ENCODE measurements at regions not wholly inside any gene's neighbourhood (a gene's known extent, or its start where the extent isn't known, plus 50 kb on each side); places are given as distances from the start of the nearest gene placed in this dataset.

- Histone ChIP-seq H3K4me3 (ENCODE audit: low read length) (no peak overlapping the region), H3K9me3 (ENCODE audit: insufficient read depth, low read length) (no peaks in the 10 kb centered on the region), H4K20me1 (ENCODE audit: insufficient read depth, low read length) (no peaks in the 10 kb centered on the region), H3K9ac (ENCODE audit: low read length) (no peak overlapping the region), H2AFZ (ENCODE audit: low read depth, low read length) (no peak overlapping the region), H3K27me3 (ENCODE audit: low read depth, low read length) (no peaks in the 10 kb centered on the region), H3K36me3 (replicated peaks; ENCODE audit: low read depth, low read length) (no peaks in the 10 kb centered on the region), H3K4me1 (ENCODE audit: low read length) (no peaks in the 10 kb centered on the region), H3K4me2 (ENCODE audit: low read length) (no peak overlapping the region), H3K27ac (ENCODE audit: low read length) (no peak overlapping the region), H3K79me2 (ENCODE audit: low read length) (no peaks in the 10 kb centered on the region)
- TF ChIP-seq CTCF (IDR thresholded peaks at IDR 0.05; ENCODE audit: low read depth, low read length): no peak
- TF ChIP-seq EZH2phosphoT487 (IDR thresholded peaks at IDR 0.05; ENCODE audit: low read depth): no peak
These were observed 863.4 kb upstream of the KLHL29 start for GRCh38 chr2:22521620-22522019.

- TF ChIP-seq CTCF (IDR thresholded peaks at IDR 0.05; ENCODE audit: low read depth, low read length) (no peak), EZH2phosphoT487 (IDR thresholded peaks at IDR 0.05; ENCODE audit: low read depth) (no peak)
- no peak overlapping the region for H2AFZ ChIP-seq (ENCODE audit: low read depth, low read length)
- H3K9me3 ChIP-seq (ENCODE audit: insufficient read depth, low read length): no peaks in the 10 kb centered on the region
- H3K27me3 ChIP-seq (ENCODE audit: low read depth, low read length): no peaks in the 10 kb centered on the region
- H4K20me1 ChIP-seq (ENCODE audit: insufficient read depth, low read length): no peaks in the 10 kb centered on the region
- no peak overlapping the region for H3K9ac ChIP-seq (ENCODE audit: low read length)
- H3K4me2 ChIP-seq (ENCODE audit: low read length): no peak overlapping the region
- H3K36me3 ChIP-seq (replicated peaks; ENCODE audit: low read depth, low read length): no peaks in the 10 kb centered on the region
- H3K79me2 ChIP-seq (ENCODE audit: low read length): no peaks in the 10 kb centered on the region
- no peak overlapping the region for H3K27ac ChIP-seq (ENCODE audit: low read length)
- no peaks in the 10 kb centered on the region for H3K4me1 ChIP-seq (ENCODE audit: low read length)
- H3K4me3 ChIP-seq (ENCODE audit: low read length): no peak overlapping the region
These were observed 859.3 kb upstream of the KLHL29 start for GRCh38 chr2:22525681-22526080.

DNA sequence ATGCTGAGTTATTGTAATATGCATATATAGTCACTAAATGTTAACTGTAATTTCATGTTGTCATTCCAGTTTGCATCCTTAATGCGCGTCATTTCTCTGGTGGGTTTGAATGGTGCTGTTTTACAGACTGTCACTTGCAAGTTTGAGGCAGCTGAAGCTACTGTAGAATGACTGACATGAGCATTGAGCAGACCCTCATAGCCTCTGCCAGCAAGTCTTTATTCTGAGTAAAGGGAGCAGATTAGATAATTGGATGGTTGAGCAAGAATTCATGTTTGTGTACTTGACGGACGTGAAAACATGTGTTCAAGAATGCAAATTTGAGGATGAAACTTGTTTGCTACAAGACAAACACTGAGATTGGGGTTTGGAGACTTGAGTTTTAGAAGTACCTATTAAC lies 854.8 kb upstream of the KLHL29 start:
- H2AFZ ChIP-seq (ENCODE audit: low read depth, low read length): no peak overlapping the region
- H3K9me3 ChIP-seq (ENCODE audit: insufficient read depth, low read length): no peaks in the 10 kb centered on the region
- H3K27me3 ChIP-seq (ENCODE audit: low read depth, low read length): no peaks in the 10 kb centered on the region
- no peak overlapping the region for H3K4me2 ChIP-seq (ENCODE audit: low read length)
- no peaks in the 10 kb centered on the region for H3K36me3 ChIP-seq (replicated peaks; ENCODE audit: low read depth, low read length)
- no peak overlapping the region for H3K9ac ChIP-seq (ENCODE audit: low read length)
- H4K20me1 ChIP-seq (ENCODE audit: insufficient read depth, low read length): no peaks in the 10 kb centered on the region
- no peaks in the 10 kb centered on the region for H3K4me1 ChIP-seq (ENCODE audit: low read length)
- TF ChIP-seq EZH2phosphoT487 (IDR thresholded peaks at IDR 0.05; ENCODE audit: low read depth) (no peak), CTCF (IDR thresholded peaks at IDR 0.05; ENCODE audit: low read depth, low read length) (no peak)
- H3K79me2 ChIP-seq (ENCODE audit: low read length): no peaks in the 10 kb centered on the region
- H3K4me3 ChIP-seq (ENCODE audit: low read length): no peak overlapping the region
- no peak overlapping the region for H3K27ac ChIP-seq (ENCODE audit: low read length)

DNA sequence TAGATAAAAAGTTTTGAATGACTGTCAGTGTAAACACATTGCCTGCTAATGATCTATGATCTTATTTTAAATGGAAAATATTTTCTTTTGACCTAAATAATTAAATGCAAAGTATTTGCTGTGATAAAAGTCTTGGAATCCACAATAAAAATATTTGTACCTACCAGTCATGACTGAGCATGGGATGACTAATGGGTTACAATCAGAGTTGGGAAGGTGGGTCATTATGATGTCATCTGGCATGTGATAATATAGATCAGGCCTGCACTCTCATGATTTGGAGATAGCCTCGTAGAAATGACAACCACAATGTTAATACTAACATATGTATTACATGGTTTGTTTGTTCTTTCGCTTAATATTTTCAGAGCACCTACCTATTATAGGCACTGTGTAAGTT lies 848.8 kb upstream of the KLHL29 start:
- no peak overlapping the region for H3K27ac ChIP-seq (ENCODE audit: low read length)
- no peaks in the 10 kb centered on the region for H3K9me3 ChIP-seq (ENCODE audit: insufficient read depth, low read length)
- H3K79me2 ChIP-seq (ENCODE audit: low read length): no peaks in the 10 kb centered on the region
- no peaks in the 10 kb centered on the region for H3K36me3 ChIP-seq (replicated peaks; ENCODE audit: low read depth, low read length)
- no peak overlapping the region for H2AFZ ChIP-seq (ENCODE audit: low read depth, low read length)
- H3K27me3 ChIP-seq (ENCODE audit: low read depth, low read length): no peaks in the 10 kb centered on the region
- H3K9ac ChIP-seq (ENCODE audit: low read length): no peak overlapping the region
- H3K4me2 ChIP-seq (ENCODE audit: low read length): no peak overlapping the region
- H3K4me1 ChIP-seq (ENCODE audit: low read length): no peaks in the 10 kb centered on the region
- H4K20me1 ChIP-seq (ENCODE audit: insufficient read depth, low read length): no peaks in the 10 kb centered on the region
- TF ChIP-seq EZH2phosphoT487 (IDR thresholded peaks at IDR 0.05; ENCODE audit: low read depth) (no peak), CTCF (IDR thresholded peaks at IDR 0.05; ENCODE audit: low read depth, low read length) (no peak)
- no peak overlapping the region for H3K4me3 ChIP-seq (ENCODE audit: low read length)
